ENCODE measurements at regions not wholly inside any gene's neighbourhood (a gene's known extent, or its start where the extent isn't known, plus 50 kb on each side); places are given as distances from the start of the nearest gene placed in this dataset.

- H3K4me3 ChIP-seq (IDR thresholded peaks at IDR 0.05; ENCODE audit: insufficient read depth, low read depth, low read length) = no peak overlapping the region
- no peaks in the 10 kb centered on the region for H3K27me3 ChIP-seq (ENCODE audit: insufficient read depth, low read depth)
- no peaks in the 10 kb centered on the region for H3K36me3 ChIP-seq (ENCODE audit: insufficient read depth)
- no peak overlapping the region for H2AFZ ChIP-seq (ENCODE audit: low read depth)
- no peak overlapping the region for H3K4me2 ChIP-seq
- H3K27ac ChIP-seq = no peak overlapping the region
- H3K79me2 ChIP-seq (ENCODE audit: insufficient read depth, low read depth) = no peaks in the 10 kb centered on the region
- TF ChIP-seq CTCF (conservative IDR thresholded peaks at IDR 0.05; ENCODE audit: low read depth, low read length) = no peak
- no peak overlapping the region for H3K9ac ChIP-seq
- H4K20me1 ChIP-seq (ENCODE audit: insufficient read depth) = no peaks in the 10 kb centered on the region
- H3K4me1 ChIP-seq (ENCODE audit: low read depth, poor library complexity, severe bottlenecking) = no peaks in the 10 kb centered on the region
These were observed 190.0 kb downstream of the ST6GAL2 start for GRCh38 chr2:106695919-106696318.

DNA sequence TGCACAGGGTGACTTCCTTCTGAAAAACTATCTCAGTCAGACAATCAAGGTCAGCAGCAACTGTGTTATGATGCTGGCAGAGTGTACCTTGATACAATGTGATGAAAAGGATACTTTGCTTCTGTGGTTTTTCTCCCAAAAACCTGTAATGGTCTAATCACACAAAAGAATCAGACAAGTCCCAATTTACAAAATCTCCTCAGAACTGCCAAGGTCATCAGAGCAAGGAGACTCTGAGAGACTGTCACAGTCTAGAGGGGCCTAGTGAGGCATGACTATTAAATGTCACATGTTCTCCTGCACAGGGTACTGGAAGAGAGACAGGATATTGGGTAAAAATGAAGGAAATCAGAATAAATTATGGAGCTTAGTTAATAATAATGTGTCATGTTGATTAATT lies 185.4 kb downstream of the ST6GAL2 start:
- Histone ChIP-seq H3K4me3 (IDR thresholded peaks at IDR 0.05; ENCODE audit: insufficient read depth, low read depth, low read length) (no peak overlapping the region), H3K4me2 (no peak overlapping the region), H3K27me3 (ENCODE audit: insufficient read depth, low read depth) (no peaks in the 10 kb centered on the region), H3K9ac (no peak overlapping the region), H3K4me1 (ENCODE audit: low read depth, poor library complexity, severe bottlenecking) (no peaks in the 10 kb centered on the region), H3K79me2 (ENCODE audit: insufficient read depth, low read depth) (no peaks in the 10 kb centered on the region), H3K27ac (no peak overlapping the region), H3K36me3 (ENCODE audit: insufficient read depth) (no peaks in the 10 kb centered on the region), H4K20me1 (ENCODE audit: insufficient read depth) (no peaks in the 10 kb centered on the region), H2AFZ (ENCODE audit: low read depth) (no peak overlapping the region)
- TF ChIP-seq CTCF (conservative IDR thresholded peaks at IDR 0.05; ENCODE audit: low read depth, low read length) = no peak

DNA sequence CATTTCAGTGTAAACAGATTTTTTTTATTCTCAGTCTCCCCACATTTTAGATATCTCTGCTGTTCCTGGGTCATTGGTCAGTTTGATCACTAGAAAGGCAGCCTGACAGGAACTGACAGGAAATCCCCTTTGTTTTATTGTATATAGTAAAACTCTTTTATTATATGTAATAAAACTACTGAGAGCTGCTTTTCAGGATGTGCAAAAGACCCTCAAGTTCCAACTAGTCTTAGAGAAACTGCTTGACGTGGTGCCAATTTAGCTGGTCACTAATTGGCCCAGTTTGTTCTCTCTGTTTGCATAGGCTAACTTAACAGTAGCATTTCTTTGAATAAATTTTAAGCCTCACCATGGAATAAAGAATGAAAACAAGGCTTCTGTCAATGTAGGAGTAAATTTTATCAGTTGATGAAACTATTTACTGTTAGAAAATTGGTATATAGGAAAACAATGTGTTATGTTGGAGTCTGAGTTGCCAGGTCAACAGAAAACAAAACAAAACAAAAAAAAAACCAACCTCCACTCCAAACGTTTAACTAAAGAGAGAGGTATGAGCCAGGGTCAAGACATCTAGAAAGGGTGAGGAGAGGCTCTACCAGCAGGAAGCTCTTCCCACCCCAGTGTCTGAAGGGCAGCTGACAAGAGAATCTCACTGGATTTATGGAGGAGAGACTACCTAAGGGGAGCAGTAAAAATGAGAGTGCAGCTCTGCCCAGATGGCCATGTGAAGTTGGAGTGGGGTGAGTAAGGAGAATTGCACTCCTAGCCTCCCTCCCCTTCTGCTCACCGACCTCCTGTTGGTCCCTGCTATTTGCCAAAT lies 184.6 kb downstream of the ST6GAL2 start:
- no peaks in the 10 kb centered on the region for H4K20me1 ChIP-seq (ENCODE audit: insufficient read depth)
- no peaks in the 10 kb centered on the region for H3K4me1 ChIP-seq (ENCODE audit: low read depth, poor library complexity, severe bottlenecking)
- H3K27me3 ChIP-seq (ENCODE audit: insufficient read depth, low read depth) = no peaks in the 10 kb centered on the region
- H3K27ac ChIP-seq = no peak overlapping the region
- H2AFZ ChIP-seq (ENCODE audit: low read depth) = no peak overlapping the region
- no peak overlapping the region for H3K9ac ChIP-seq
- H3K4me2 ChIP-seq = no peak overlapping the region
- TF ChIP-seq CTCF (conservative IDR thresholded peaks at IDR 0.05; ENCODE audit: low read depth, low read length) = no peak
- no peaks in the 10 kb centered on the region for H3K36me3 ChIP-seq (ENCODE audit: insufficient read depth)
- H3K4me3 ChIP-seq (IDR thresholded peaks at IDR 0.05; ENCODE audit: insufficient read depth, low read depth, low read length) = no peak overlapping the region
- H3K79me2 ChIP-seq (ENCODE audit: insufficient read depth, low read depth) = no peaks in the 10 kb centered on the region

- H3K4me3 ChIP-seq (IDR thresholded peaks at IDR 0.05; ENCODE audit: insufficient read depth, low read depth, low read length) = no peak overlapping the region
- no peaks in the 10 kb centered on the region for H3K79me2 ChIP-seq (ENCODE audit: insufficient read depth, low read depth)
- no peaks in the 10 kb centered on the region for H3K4me1 ChIP-seq (ENCODE audit: low read depth, poor library complexity, severe bottlenecking)
- H3K27me3 ChIP-seq (ENCODE audit: insufficient read depth, low read depth) = no peaks in the 10 kb centered on the region
- no peak overlapping the region for H2AFZ ChIP-seq (ENCODE audit: low read depth)
- no peak overlapping the region for H3K27ac ChIP-seq
- no peaks in the 10 kb centered on the region for H3K36me3 ChIP-seq (ENCODE audit: insufficient read depth)
- no peak overlapping the region for H3K9ac ChIP-seq
- no peak for TF ChIP-seq CTCF (conservative IDR thresholded peaks at IDR 0.05; ENCODE audit: low read depth, low read length)
- no peaks in the 10 kb centered on the region for H4K20me1 ChIP-seq (ENCODE audit: insufficient read depth)
- no peak overlapping the region for H3K4me2 ChIP-seq
These were observed 182.8 kb downstream of the ST6GAL2 start for GRCh38 chr2:106703161-106703560.

All from KMS-11 (cell line).